PC-9 (cell line): ENCODE measurements at regions not wholly inside any gene's neighbourhood (a gene's known extent, or its start where the extent isn't known, plus 50 kb on each side); places are given as distances from the start of the nearest gene placed in this dataset.

ENCODE experiments used
- BruUV-seq: library from RNA; stranded (reverse); fragments of 400-500 nt; replicated peaks from 2 replicates; lab custom pipeline; 2021; lab: Mats Ljungman, UMichigan
- CTCF ChIA-PET: fragments of 300-600 bp; sonication (Branson Sonifier 250); formaldehyde crosslinking; loops from one replicate; lab custom pipeline; 2022; ENCODE audit warnings: antibody characterized with exemption; lab: Charles Lee
- POLR2A ChIA-PET: fragments of 300-600 bp; sonication (Branson Sonifier 250); formaldehyde crosslinking; loops from one replicate; lab custom pipeline; 2022; ENCODE audit warnings: antibody characterized with exemption; ENCODE audit not compliant: unreplicated experiment; lab: Charles Lee
- DNase-seq, 2 experiments: peaks; one replicate each; pipeline versions ENCODE4 v3.0.0 to v3.0.0-alpha.2; 2015 to 2022; ENCODE audit warnings: mixed read lengths in 1 of 2
- H2AFZ ChIP-seq: fragments of 200-600 bp; sonication (generic); 2 replicates; pipeline ENCODE4 v1.8.1; 2017; ENCODE audit warnings: antibody characterized with exemption
- H3F3A ChIP-seq: fragments of 200-600 bp; sonication (generic); 2 replicates; pipeline ENCODE4 v1.8.1; 2017; ENCODE audit warnings: antibody characterized with exemption, mild to moderate bottlenecking, low read depth; ENCODE audit not compliant: insufficient read depth
- H3K27ac ChIP-seq: fragments of 200-600 bp; sonication (generic); 2 replicates; pipeline ENCODE4 v1.6.1; 2016; ENCODE audit warnings: mixed run types
- H3K27me3 ChIP-seq: fragments of 200-600 bp; sonication (generic); 2 replicates; pipeline ENCODE4 v1.6.1; 2016; ENCODE audit warnings: low read depth, mixed run types; ENCODE audit not compliant: insufficient read depth
- H3K36me3 ChIP-seq: fragments of 200-600 bp; sonication (generic); 2 replicates; pipeline ENCODE4 v1.6.1; 2016; ENCODE audit warnings: low read depth, mixed run types
- H3K4me1 ChIP-seq: fragments of 200-600 bp; sonication (generic); replicated peaks from 2 replicates; pipeline ENCODE4 v1.6.1; 2016; ENCODE audit warnings: mixed run types; ENCODE audit not compliant: insufficient read depth
- H3K4me2 ChIP-seq: fragments of 200-600 bp; sonication (generic); 2 replicates; pipeline ENCODE4 v1.6.1; 2017; ENCODE audit warnings: mixed run types
- H3K4me3 ChIP-seq: fragments of 200-600 bp; sonication (generic); 2 replicates; pipeline ENCODE4 v1.6.1; 2016; ENCODE audit warnings: mixed run types
- H3K79me2 ChIP-seq: fragments of 200-600 bp; sonication (generic); 2 replicates; pipeline ENCODE4 v1.6.1; 2017; ENCODE audit warnings: low read depth, mixed run types
- H3K9me2 ChIP-seq: fragments of 200-600 bp; sonication (generic); 2 replicates; pipeline ENCODE4 v1.8.1; 2017; ENCODE audit warnings: mild to moderate bottlenecking; ENCODE audit not compliant: insufficient read depth
- H3K9me3 ChIP-seq: fragments of 200-600 bp; sonication (generic); 2 replicates; pipeline ENCODE4 v1.8.1; 2016; ENCODE audit warnings: low read depth; ENCODE audit not compliant: insufficient read depth
- H4K20me1 ChIP-seq: fragments of 200-600 bp; sonication (generic); 2 replicates; pipeline ENCODE4 v1.8.1; 2017; ENCODE audit not compliant: insufficient read depth
- CTCF ChIP-seq: fragments of 200-600 bp; sonication (generic); conservative IDR thresholded peaks from 2 replicates; pipeline ENCODE4 v1.6.1; 2017; ENCODE audit warnings: mixed run types, antibody characterized with exemption, mild to moderate bottlenecking, moderate library complexity
- EZH2 ChIP-seq: fragments of 200-600 bp; sonication (generic); IDR thresholded peaks from 2 replicates; pipeline ENCODE4 v1.8.0; 2017; ENCODE audit warnings: antibody characterized with exemption, low read depth
- intact Hi-C: fragments of 100-400 bp; cut with micrococcal nuclease; formaldehyde crosslinking; loops from one replicate; pipeline ENCODE4 v1.10.0; 2022; ENCODE audit not compliant: unreplicated experiment

DNA sequence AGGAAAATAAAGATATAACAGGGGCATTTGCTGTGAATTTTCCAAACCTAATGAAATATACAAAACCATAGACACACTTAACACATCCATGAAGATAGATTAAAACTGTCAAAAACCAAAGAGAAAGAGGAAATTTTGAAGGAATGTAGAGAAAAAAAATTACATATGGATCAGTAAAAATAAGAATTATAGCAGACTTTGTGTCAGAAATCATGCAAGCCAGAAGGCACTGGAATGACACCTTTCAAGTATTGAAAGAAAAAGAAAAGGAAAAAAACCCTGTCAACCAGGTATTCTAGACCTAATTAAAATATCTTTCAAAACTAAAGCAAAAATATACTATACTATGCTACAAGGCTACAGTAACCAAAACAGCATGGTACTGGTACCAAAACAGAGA is 125.8 kb upstream of the PALMD start:
- no peak overlapping the region for H3K27ac ChIP-seq

DNA sequence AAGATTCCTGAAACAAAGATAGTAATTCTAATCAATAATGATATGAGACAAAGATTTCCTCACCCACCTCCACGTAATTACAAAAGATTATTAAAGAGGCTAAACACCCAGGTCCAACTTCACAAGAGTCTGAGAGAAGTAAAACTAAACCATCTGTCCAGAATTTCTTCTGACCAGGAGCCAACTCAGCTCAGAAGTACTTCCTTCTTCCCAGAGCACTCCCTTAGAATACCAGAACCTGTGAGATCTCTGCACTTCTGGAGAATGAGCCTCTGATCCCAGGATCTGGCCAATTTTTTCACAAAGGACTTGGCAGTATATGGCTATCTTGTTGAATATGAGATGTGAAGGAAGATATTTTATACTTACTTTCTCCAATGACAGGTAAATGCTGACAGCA is 120.6 kb upstream of the PALMD start:
- intact Hi-C loops = no loop called here
- H3K27me3 ChIP-seq = no peaks in the 10 kb centered on the region
- no peak overlapping the region for H3K27ac ChIP-seq
- no peaks in the 10 kb centered on the region for H3K36me3 ChIP-seq
- no peaks in the 10 kb centered on the region for H3K9me3 ChIP-seq
- H3K79me2 ChIP-seq = no peaks in the 10 kb centered on the region
- TF ChIP-seq CTCF (no peak), EZH2 (no peak)
- no peak for DNase-seq
- POLR2A ChIA-PET = no interaction called here
- H3K4me3 ChIP-seq = no peak overlapping the region
- no peaks in the 10 kb centered on the region for H4K20me1 ChIP-seq
- no peak overlapping the region for H3K4me2 ChIP-seq
- no peaks in the 10 kb centered on the region for H3K9me2 ChIP-seq
- peak overlapping the region; percentile 19; the same call in 1 of the 2 replicates for H2AFZ ChIP-seq
- no TSS peak for BruUV-seq
- H3F3A ChIP-seq = no peaks in the 10 kb centered on the region
- no peaks in the 10 kb centered on the region for H3K4me1 ChIP-seq
- CTCF ChIA-PET = no interaction called here

More for the DNA sequence above, 125.8 kb upstream of the PALMD start:
- Histone ChIP-seq H4K20me1 (no peaks in the 10 kb centered on the region), H3K4me1 (no peaks in the 10 kb centered on the region), H3K4me3 (no peak overlapping the region), H3F3A (no peaks in the 10 kb centered on the region), H3K9me3 (no peaks in the 10 kb centered on the region), H3K4me2 (no peak overlapping the region), H3K79me2 (no peaks in the 10 kb centered on the region), H3K27me3 (no peaks in the 10 kb centered on the region), H3K9me2 (no peaks in the 10 kb centered on the region), H2AFZ (no peak overlapping the region), H3K36me3 (no peaks in the 10 kb centered on the region)
- no TSS peak for BruUV-seq
- no peak for TF ChIP-seq EZH2
- TF ChIP-seq CTCF = no peak
- POLR2A ChIA-PET = no interaction called here
- intact Hi-C loops = no loop called here
- CTCF ChIA-PET = no interaction called here
- DNase-seq = no peak

DNA sequence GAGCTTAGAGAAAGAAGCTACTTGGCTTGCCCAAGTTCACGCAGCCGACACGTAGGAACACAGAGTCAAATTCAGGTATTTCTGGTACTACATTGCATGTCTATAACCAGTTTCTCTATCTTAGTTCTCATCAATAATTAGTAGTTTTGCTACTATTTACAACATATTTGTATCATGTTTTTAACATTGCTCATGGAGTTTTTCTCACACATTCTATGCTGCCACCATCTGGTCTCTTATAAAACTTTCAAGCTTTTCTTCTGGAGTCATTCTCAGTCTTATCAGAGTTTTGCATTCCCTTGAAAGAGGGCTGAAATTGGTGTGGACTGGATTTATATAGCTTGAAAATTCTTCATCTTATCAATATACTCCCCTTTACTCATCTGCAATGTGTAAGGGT is 118.8 kb upstream of the PALMD start:
- Histone ChIP-seq H3K36me3 (no peaks in the 10 kb centered on the region), H3F3A (no peaks in the 10 kb centered on the region), H3K4me2 (no peak overlapping the region), H3K4me3 (no peak overlapping the region), H4K20me1 (no peaks in the 10 kb centered on the region), H3K9me3 (no peaks in the 10 kb centered on the region), H3K4me1 (no peaks in the 10 kb centered on the region), H3K27me3 (no peaks in the 10 kb centered on the region), H3K79me2 (no peaks in the 10 kb centered on the region), H3K27ac (no peak overlapping the region), H3K9me2 (no peaks in the 10 kb centered on the region), H2AFZ (no peak overlapping the region)
- ChIA-PET CTCF (interaction anchor here (0.5 to 0.6 kb wide), 2 partner anchors 302 to 845 kb away, joined by 3 to 5 read pairs; no protein-coding TSS in a partner anchor), POLR2A (no interaction called here)
- TF ChIP-seq EZH2 (no peak), CTCF (peak; percentile 57; the same call in 1 of the 2 replicates)
- intact Hi-C loops = no loop called here
- no TSS peak for BruUV-seq
- peak in 1 of 2 experiments; percentile 55 for DNase-seq
